OCI-LY1 (cell line): ENCODE measurements at regions not wholly inside any gene's neighbourhood (a gene's known extent, or its start where the extent isn't known, plus 50 kb on each side); places are given as distances from the start of the nearest gene placed in this dataset.

ENCODE experiments used
- H2AFZ ChIP-seq: fragments of 200-600 bp; sonication (generic), shearing (Covaris generic); 2 replicates; pipeline ENCODE4 v1.6.0; 2014; ENCODE audit warnings: antibody characterized with exemption, mild to moderate bottlenecking, low read length
- H3F3A ChIP-seq: fragments of 200-600 bp; sonication (generic), shearing (Covaris generic); 2 replicates; pipeline ENCODE4 v1.6.0; 2014; ENCODE audit warnings: mild to moderate bottlenecking, antibody characterized with exemption, low read length, moderate library complexity; ENCODE audit not compliant: insufficient read depth
- H3K27ac ChIP-seq: fragments of 200-600 bp; sonication (generic); 2 replicates; pipeline ENCODE4 v1.5.1; 2014; ENCODE audit warnings: low read length, mixed run types, mild to moderate bottlenecking, low read depth; ENCODE audit not compliant: poor library complexity, severe bottlenecking
- H3K27me3 ChIP-seq: fragments of 200-600 bp; sonication (generic); 2 replicates; pipeline ENCODE4 v1.6.0; 2014; ENCODE audit warnings: antibody characterized with exemption, mild to moderate bottlenecking, low read length, moderate library complexity; ENCODE audit not compliant: insufficient read depth
- H3K36me3 ChIP-seq: fragments of 200-600 bp; sonication (generic); 2 replicates; pipeline ENCODE4 v1.6.1; 2014; ENCODE audit warnings: mild to moderate bottlenecking, antibody characterized with exemption, low read length, moderate library complexity, mixed read lengths; ENCODE audit not compliant: insufficient read depth
- H3K4me1 ChIP-seq: fragments of 200-600 bp; sonication (generic); 2 replicates; pipeline ENCODE4 v1.5.1; 2014; ENCODE audit warnings: mild to moderate bottlenecking, low read length, moderate library complexity; ENCODE audit not compliant: insufficient read depth, severe bottlenecking
- H3K4me2 ChIP-seq: fragments of 200-600 bp; sonication (generic), shearing (Covaris generic); 2 replicates; pipeline ENCODE4 v1.6.1; 2014; ENCODE audit warnings: low read length
- H3K4me3 ChIP-seq: fragments of 200-600 bp; sonication (generic); 2 replicates; pipeline ENCODE4 v1.5.1; 2014; ENCODE audit warnings: low read length, low read depth, mild to moderate bottlenecking, mixed read lengths; ENCODE audit not compliant: poor library complexity, severe bottlenecking
- H3K79me2 ChIP-seq: fragments of 200-600 bp; shearing (Covaris generic); 2 replicates; pipeline ENCODE4 v1.6.1; 2016; ENCODE audit warnings: mixed run types, low read length, mixed read lengths; ENCODE audit not compliant: insufficient read depth
- H3K9ac ChIP-seq: fragments of 200-600 bp; sonication (generic), shearing (Covaris generic); 2 replicates; pipeline ENCODE4 v1.6.1; 2014; ENCODE audit warnings: mild to moderate bottlenecking, low read length, mixed read lengths
- H3K9me2 ChIP-seq: fragments of 200-600 bp; sonication (generic), shearing (Covaris generic); 2 replicates; pipeline ENCODE4 v1.6.1; 2014; ENCODE audit warnings: low read depth, mild to moderate bottlenecking, low read length, mixed read lengths
- H3K9me3 ChIP-seq: fragments of 200-600 bp; shearing (Covaris generic); 2 replicates; pipeline ENCODE4 v1.6.1; 2014; ENCODE audit warnings: low read length, mixed read lengths
- H4K20me1 ChIP-seq: fragments of 200-600 bp; sonication (generic), shearing (Covaris generic); 2 replicates; pipeline ENCODE4 v1.6.0; 2016; ENCODE audit warnings: mild to moderate bottlenecking, low read length; ENCODE audit not compliant: insufficient read depth
- CTCF ChIP-seq: fragments of 200-600 bp; sonication (generic), shearing (Covaris generic); IDR thresholded peaks from 2 replicates; pipeline ENCODE4 v1.5.1; 2017; ENCODE audit warnings: mild to moderate bottlenecking, antibody characterized with exemption, low read length, moderate library complexity, mixed read lengths
- EZH2 ChIP-seq: fragments of 200-600 bp; sonication (generic), shearing (Covaris generic); IDR thresholded peaks from 2 replicates; pipeline ENCODE4 v1.8.0; 2017; ENCODE audit warnings: borderline replicate concordance, mixed run types, mild to moderate bottlenecking, antibody characterized with exemption, low read length, moderate library complexity, mixed read lengths

GRCh38 chrX:127313635-127314034 lies 494.1 kb downstream of the PRR32 start:
- no peaks in the 10 kb centered on the region for H4K20me1 ChIP-seq
- H3K9me2 ChIP-seq, result no peaks in the 10 kb centered on the region
- H3F3A ChIP-seq, result no peaks in the 10 kb centered on the region
- H3K4me3 ChIP-seq, result no peak overlapping the region
- H3K4me2 ChIP-seq, result no peak overlapping the region
- H3K9ac ChIP-seq, result no peak overlapping the region
- TF ChIP-seq CTCF (no peak), EZH2 (no peak)
- no peaks in the 10 kb centered on the region for H3K4me1 ChIP-seq
- H3K27ac ChIP-seq, result no peak overlapping the region
- H3K27me3 ChIP-seq, result no peaks in the 10 kb centered on the region
- H3K36me3 ChIP-seq, result no peaks in the 10 kb centered on the region
- no peaks in the 10 kb centered on the region for H3K79me2 ChIP-seq
- H2AFZ ChIP-seq, result no peak overlapping the region
- no peaks in the 10 kb centered on the region for H3K9me3 ChIP-seq

- Histone ChIP-seq H3K4me1 (no peaks in the 10 kb centered on the region), H3K9ac (no peak overlapping the region), H3K27ac (no peak overlapping the region), H2AFZ (no peak overlapping the region), H3K36me3 (no peaks in the 10 kb centered on the region), H3K4me2 (no peak overlapping the region), H3F3A (no peaks in the 10 kb centered on the region), H3K27me3 (no peaks in the 10 kb centered on the region), H4K20me1 (no peaks in the 10 kb centered on the region), H3K9me3 (no peaks in the 10 kb centered on the region), H3K9me2 (no peaks in the 10 kb centered on the region), H3K4me3 (no peak overlapping the region), H3K79me2 (no peaks in the 10 kb centered on the region)
- TF ChIP-seq EZH2 (no peak), CTCF (no peak)
Observed at GRCh38 chrX:127317159-127317558, 497.6 kb downstream of the PRR32 start.

GRCh38 chrX:127324128-127324527 lies 504.6 kb downstream of the PRR32 start:
- no peaks in the 10 kb centered on the region for H3F3A ChIP-seq
- H4K20me1 ChIP-seq, result no peaks in the 10 kb centered on the region
- H3K79me2 ChIP-seq, result no peaks in the 10 kb centered on the region
- H3K4me1 ChIP-seq, result no peaks in the 10 kb centered on the region
- H3K27ac ChIP-seq, result no peak overlapping the region
- H3K9ac ChIP-seq, result no peak overlapping the region
- H3K4me3 ChIP-seq, result no peak overlapping the region
- no peak for TF ChIP-seq CTCF
- no peak for TF ChIP-seq EZH2
- H2AFZ ChIP-seq, result no peak overlapping the region
- no peaks in the 10 kb centered on the region for H3K9me3 ChIP-seq
- H3K4me2 ChIP-seq, result no peak overlapping the region
- no peaks in the 10 kb centered on the region for H3K27me3 ChIP-seq
- no peaks in the 10 kb centered on the region for H3K36me3 ChIP-seq
- H3K9me2 ChIP-seq, result no peaks in the 10 kb centered on the region
